HEK293 (cell line): ENCODE measurements at regions not wholly inside any gene's neighbourhood (a gene's known extent, or its start where the extent isn't known, plus 50 kb on each side); places are given as distances from the start of the nearest gene placed in this dataset.
"Not testable (repeated sequence)": the region's sequence is repeated elsewhere in the genome, so short reads cannot be mapped to it uniquely, and the experiment has no call there.

Experiments
- CTCF ChIA-PET: fragments of 350-600 bp; formaldehyde crosslinking; extraction: SDS; loops from one replicate; lab custom pipeline; 2021; ENCODE audit warnings: antibody characterized with exemption; lab: Yijun Ruan, JAX
- POLR2A ChIA-PET: fragments of 300-600 bp; formaldehyde crosslinking; extraction: SDS; loops from one replicate; lab custom pipeline; 2020; ENCODE audit warnings: antibody characterized with exemption, inconsistent platforms; lab: Yijun Ruan, JAX
- H3K27ac ChIP-seq: fragments of 200-500 bp; sonication (Bioruptor generic); 2 replicates; pipeline ENCODE4 v1.5.1; 2014; ENCODE audit warnings: low read depth, low read length, control low read depth, inconsistent platforms; ENCODE audit errors: extremely low read depth
- H3K36me3 ChIP-seq, 2 experiments: fragments of 200-500 bp in 1 of 2; sonication (Bioruptor generic) in 1 of 2; 1 replicate in 1 of 2; 2 replicates in 1 of 2; pipeline ENCODE4 v1.5.1; 2014 to 2017; ENCODE audit warnings: inconsistent platforms in 2 of 2, low read length in 2 of 2; ENCODE audit not compliant: control insufficient read depth in 2 of 2, insufficient read depth in 1 of 2
- H3K4me1 ChIP-seq: fragments of 200-500 bp; sonication (Bioruptor generic); 2 replicates; pipeline ENCODE4 v1.5.1; 2014; ENCODE audit warnings: mild to moderate bottlenecking, low read length, inconsistent platforms; ENCODE audit not compliant: control insufficient read depth, insufficient read depth
- H3K4me3 ChIP-seq: 2 replicates; pipeline ENCODE4 v1.5.1; 2011; ENCODE audit warnings: low read depth, mild to moderate bottlenecking, control low read depth, low read length, moderate library complexity
- H3K9me3 ChIP-seq: fragments of 200-500 bp; sonication (Bioruptor generic); 2 replicates; pipeline ENCODE4 v1.5.1; 2014; ENCODE audit warnings: low read depth, low read length, inconsistent platforms; ENCODE audit not compliant: control insufficient read depth, insufficient read depth
- HOXD13 ChIP-seq: sonication (generic); formaldehyde crosslinking; IDR thresholded peaks from 2 replicates; pipeline ENCODE4 v1.8.0; 2022; ENCODE audit warnings: missing genetic modification reagents, borderline replicate concordance
- KLF1 ChIP-seq: fragments of 450-650 bp; formaldehyde crosslinking; IDR thresholded peaks from 2 replicates; pipeline ENCODE4 v1.5.1; 2016; ENCODE audit warnings: missing biosample characterization, missing genetic modification characterization
- MZF1 ChIP-seq: fragments of 450-650 bp; formaldehyde crosslinking; IDR thresholded peaks from 2 replicates; pipeline ENCODE4 v1.5.1; 2017; ENCODE audit warnings: missing biosample characterization, missing genetic modification characterization, borderline replicate concordance
- SP7 ChIP-seq: fragments of 450-650 bp; formaldehyde crosslinking; IDR thresholded peaks from 2 replicates; pipeline ENCODE4 v1.5.1; 2016; ENCODE audit warnings: missing biosample characterization, missing genetic modification characterization
- ZBTB7A ChIP-seq: fragments of 450-650 bp; formaldehyde crosslinking; IDR thresholded peaks from 2 replicates; pipeline ENCODE4 v1.5.1; 2016; ENCODE audit warnings: low read depth, missing biosample characterization, missing genetic modification characterization
- ZFHX2 ChIP-seq: fragments of 450-650 bp; formaldehyde crosslinking; conservative IDR thresholded peaks from 2 replicates; pipeline ENCODE4 v1.5.1; 2016; ENCODE audit warnings: missing biosample characterization, missing genetic modification characterization
- ZFP37 ChIP-seq: fragments of 450-650 bp; formaldehyde crosslinking; IDR thresholded peaks from 2 replicates; pipeline ENCODE4 v1.5.1; 2016; ENCODE audit warnings: missing biosample characterization, missing genetic modification characterization
- ZNF133 ChIP-seq: fragments of 450-650 bp; formaldehyde crosslinking; IDR thresholded peaks from 2 replicates; pipeline ENCODE4 v1.5.1; 2016; ENCODE audit warnings: missing biosample characterization, missing genetic modification characterization
- ZNF169 ChIP-seq: fragments of 450-650 bp; formaldehyde crosslinking; IDR thresholded peaks from 2 replicates; pipeline ENCODE4 v1.5.1; 2016; ENCODE audit warnings: missing biosample characterization, missing genetic modification characterization
- ZNF214 ChIP-seq: fragments of 450-650 bp; formaldehyde crosslinking; IDR thresholded peaks from 2 replicates; pipeline ENCODE4 v1.5.1; 2017; ENCODE audit warnings: missing biosample characterization, mild to moderate bottlenecking, missing genetic modification characterization, borderline replicate concordance
- ZNF239 ChIP-seq: fragments of 450-650 bp; formaldehyde crosslinking; IDR thresholded peaks from 2 replicates; pipeline ENCODE4 v1.5.1; 2016; ENCODE audit warnings: missing biosample characterization, missing genetic modification characterization
- ZNF37A ChIP-seq: fragments of 450-650 bp; IDR thresholded peaks from 2 replicates; pipeline ENCODE4 v1.5.1; 2018; ENCODE audit warnings: missing biosample characterization, missing genetic modification characterization
- ZNF548 ChIP-seq: fragments of 450-650 bp; formaldehyde crosslinking; IDR thresholded peaks from 2 replicates; pipeline ENCODE4 v1.5.1; 2016; ENCODE audit warnings: missing biosample characterization, missing genetic modification characterization
- ZNF560 ChIP-seq: fragments of 450-650 bp; formaldehyde crosslinking; IDR thresholded peaks from 2 replicates; pipeline ENCODE4 v1.5.1; 2017; ENCODE audit warnings: missing biosample characterization, missing genetic modification characterization, borderline replicate concordance
- ZNF621 ChIP-seq: fragments of 450-650 bp; formaldehyde crosslinking; IDR thresholded peaks from 2 replicates; pipeline ENCODE4 v1.5.1; 2017; ENCODE audit warnings: missing biosample characterization, missing genetic modification characterization
- ZNF654 ChIP-seq: fragments of 450-650 bp; formaldehyde crosslinking; IDR thresholded peaks from 2 replicates; pipeline ENCODE4 v1.5.1; 2016; ENCODE audit warnings: low read depth, missing biosample characterization, missing genetic modification characterization
- ZNF677 ChIP-seq: fragments of 450-650 bp; IDR thresholded peaks from 2 replicates; pipeline ENCODE4 v1.5.0; 2018; ENCODE audit warnings: missing biosample characterization, mild to moderate bottlenecking, missing genetic modification characterization, moderate library complexity
- ZNF707 ChIP-seq: fragments of 450-650 bp; formaldehyde crosslinking; IDR thresholded peaks from 2 replicates; pipeline ENCODE4 v1.5.1; 2016; ENCODE audit warnings: missing biosample characterization, missing genetic modification characterization
- ZNF830 ChIP-seq: fragments of 450-650 bp; IDR thresholded peaks from 2 replicates; pipeline ENCODE4 v1.5.0; 2018; ENCODE audit warnings: missing biosample characterization, missing genetic modification characterization, low read depth, mild to moderate bottlenecking, moderate library complexity
- ZXDB ChIP-seq: fragments of 450-650 bp; formaldehyde crosslinking; IDR thresholded peaks from 2 replicates; pipeline ENCODE4 v1.5.1; 2016; ENCODE audit warnings: missing biosample characterization, missing genetic modification characterization
- TF ChIP-seq, protein P1 (sequence below): fragments of 450-650 bp; formaldehyde crosslinking; IDR thresholded peaks from 2 replicates; pipeline ENCODE4; 2016; ENCODE audit warnings: missing biosample characterization, missing genetic modification characterization
- TF ChIP-seq, protein P2 (sequence below): fragments of 450-650 bp; formaldehyde crosslinking; IDR thresholded peaks from 2 replicates; pipeline ENCODE4 v1.5.1; 2016; ENCODE audit warnings: missing biosample characterization, missing genetic modification characterization
- TF ChIP-seq, protein P3 (sequence below): fragments of 450-650 bp; formaldehyde crosslinking; IDR thresholded peaks from 2 replicates; pipeline ENCODE4 v1.5.1; 2016; ENCODE audit warnings: missing biosample characterization, missing genetic modification characterization
- TF ChIP-seq, protein P4 (sequence below): fragments of 450-650 bp; formaldehyde crosslinking; IDR thresholded peaks from 2 replicates; pipeline ENCODE4 v1.5.1; 2016; ENCODE audit warnings: missing biosample characterization, missing genetic modification characterization

DNA sequence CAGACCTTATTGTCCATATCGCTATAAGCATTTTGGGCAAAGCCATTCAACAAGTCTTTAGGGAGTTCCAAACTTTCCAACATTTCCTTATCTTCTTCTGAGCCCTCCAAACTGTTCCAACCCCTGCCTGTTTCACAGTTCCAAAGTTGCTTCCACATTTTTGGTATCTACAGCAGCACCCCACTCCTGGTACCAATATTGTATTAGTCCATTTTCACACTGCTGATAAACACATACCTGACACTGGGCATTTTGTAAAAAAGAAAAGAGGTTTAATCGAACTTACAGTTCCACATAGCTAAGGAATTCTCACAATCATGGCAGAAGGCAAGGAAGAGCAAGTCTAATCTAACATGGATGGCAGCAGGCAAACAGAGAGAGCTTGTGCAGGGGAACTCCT is 834.1 kb upstream of the GBE1 start:
- no peak for TF ChIP-seq ZNF560 (tag by site-specific recombination)
- no peak for TF ChIP-seq ZNF133 (tag by site-specific recombination)
- no peak for TF ChIP-seq ZNF214 (tag by site-specific recombination)
- TF ChIP-seq ZNF830, result no peak
- peak; percentile 51; the same call in 1 of the 2 replicates for TF ChIP-seq ZNF707 (tag by site-specific recombination)
- no peak for TF ChIP-seq ZNF169
- no peak overlapping the region for H3K4me3 ChIP-seq
- CTCF ChIA-PET, result no interaction called here
- H3K27ac ChIP-seq, result no peak overlapping the region
- H3K36me3 ChIP-seq, result no peaks in the 10 kb centered on the region
- H3K4me1 ChIP-seq, result no peaks in the 10 kb centered on the region
- H3K9me3 ChIP-seq, result no peaks in the 10 kb centered on the region
- POLR2A ChIA-PET, result no interaction called here

DNA sequence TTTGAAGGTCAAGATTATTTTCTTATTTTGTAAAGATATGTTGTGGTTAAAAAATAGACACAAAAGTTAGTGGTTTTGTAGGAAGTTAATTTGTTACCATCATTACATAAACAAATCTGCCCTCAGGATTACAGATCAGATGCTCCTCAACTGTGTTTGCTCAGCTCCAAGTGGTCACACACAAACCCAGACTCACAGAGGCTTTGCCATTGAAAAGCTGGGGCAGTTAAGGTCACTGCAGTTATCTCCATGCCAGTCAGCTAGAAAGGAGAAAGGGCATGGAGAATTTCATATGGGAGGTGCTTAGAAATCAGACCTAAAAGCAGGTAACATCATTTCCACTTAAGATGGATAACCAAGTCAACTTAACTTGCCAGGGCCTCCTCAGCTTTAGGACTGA is 825.7 kb upstream of the GBE1 start:
- CTCF ChIA-PET, result no interaction called here

DNA sequence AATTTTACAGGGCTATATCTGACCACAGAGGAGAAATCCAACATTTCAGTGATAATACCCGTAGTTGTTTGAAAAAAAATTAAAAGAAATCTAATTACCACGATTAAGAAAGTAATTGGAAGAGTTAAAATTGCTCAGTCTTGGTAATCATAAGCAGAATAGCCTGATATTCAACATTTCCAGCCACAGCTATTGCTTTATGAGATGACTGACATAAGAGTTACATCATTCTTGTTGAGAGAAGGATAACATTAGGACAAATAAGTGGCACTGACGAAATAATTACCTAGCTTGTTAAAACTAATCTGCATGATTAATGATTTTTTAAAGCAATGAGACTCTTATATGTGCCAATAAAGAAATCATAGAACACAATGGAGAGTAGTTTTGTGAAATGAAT is 825.0 kb upstream of the GBE1 start:
- TF ChIP-seq, protein P1, sequence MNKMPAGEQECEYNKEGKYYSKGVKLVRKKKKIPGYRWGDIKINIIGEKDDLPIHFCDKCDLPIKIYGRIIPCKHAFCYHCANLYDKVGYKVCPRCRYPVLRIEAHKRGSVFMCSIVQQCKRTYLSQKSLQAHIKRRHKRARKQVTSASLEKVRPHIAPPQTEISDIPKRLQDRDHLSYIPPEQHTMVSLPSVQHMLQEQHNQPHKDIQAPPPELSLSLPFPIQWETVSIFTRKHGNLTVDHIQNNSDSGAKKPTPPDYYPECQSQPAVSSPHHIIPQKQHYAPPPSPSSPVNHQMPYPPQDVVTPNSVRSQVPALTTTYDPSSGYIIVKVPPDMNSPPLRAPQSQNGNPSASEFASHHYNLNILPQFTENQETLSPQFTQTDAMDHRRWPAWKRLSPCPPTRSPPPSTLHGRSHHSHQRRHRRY (tag by site-specific recombination), result no peak
- TF ChIP-seq ZNF654 (no peak), ZNF37A (tag by site-specific recombination) (no peak), ZNF830 (no peak), ZNF677 (tag by site-specific recombination) (no peak), SP7 (tag by site-specific recombination) (no peak)
- CTCF ChIA-PET, result no interaction called here
- POLR2A ChIA-PET, result no interaction called here
- Histone ChIP-seq H3K36me3 (no peaks in the 10 kb centered on the region), H3K4me1 (no peaks in the 10 kb centered on the region), H3K9me3 (no peaks in the 10 kb centered on the region), H3K4me3 (no peak overlapping the region), H3K27ac (no peak overlapping the region)

More for the DNA sequence above, 825.7 kb upstream of the GBE1 start:
- Histone ChIP-seq H3K9me3 (no peaks in the 10 kb centered on the region), H3K27ac (no peak overlapping the region), H3K36me3 (no peaks in the 10 kb centered on the region), H3K4me1 (no peaks in the 10 kb centered on the region), H3K4me3 (no peak overlapping the region)
- TF ChIP-seq ZNF621 (tag by site-specific recombination), result no peak
- no peak for TF ChIP-seq ZNF830
- TF ChIP-seq, protein P2, sequence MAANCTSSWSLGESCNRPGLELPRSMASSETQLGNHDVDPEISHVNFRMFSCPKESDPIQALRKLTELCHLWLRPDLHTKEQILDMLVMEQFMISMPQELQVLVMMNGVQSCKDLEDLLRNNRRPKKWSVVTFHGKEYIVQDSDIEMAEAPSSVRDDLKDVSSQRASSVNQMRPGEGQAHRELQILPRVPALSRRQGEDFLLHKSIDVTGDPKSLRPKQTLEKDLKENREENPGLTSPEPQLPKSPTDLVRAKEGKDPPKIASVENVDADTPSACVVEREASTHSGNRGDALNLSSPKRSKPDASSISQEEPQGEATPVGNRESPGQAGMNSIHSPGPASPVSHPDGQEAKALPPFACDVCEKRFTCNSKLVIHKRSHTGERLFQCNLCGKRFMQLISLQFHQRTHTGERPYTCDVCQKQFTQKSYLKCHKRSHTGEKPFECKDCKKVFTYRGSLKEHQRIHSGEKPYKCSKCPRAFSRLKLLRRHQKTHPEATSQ (tag by site-specific recombination), result no peak
- TF ChIP-seq ZNF239 (tag by site-specific recombination), result no peak
- TF ChIP-seq ZNF677 (tag by site-specific recombination), result no peak
- no peak for TF ChIP-seq HOXD13
- no peak for TF ChIP-seq ZNF548 (tag by site-specific recombination)
- TF ChIP-seq ZXDB (tag by site-specific recombination), result no peak
- TF ChIP-seq MZF1 (tag by site-specific recombination), result no peak
- no peak for TF ChIP-seq KLF1
- TF ChIP-seq ZBTB7A (tag by site-specific recombination), result no peak
- TF ChIP-seq, protein P3, sequence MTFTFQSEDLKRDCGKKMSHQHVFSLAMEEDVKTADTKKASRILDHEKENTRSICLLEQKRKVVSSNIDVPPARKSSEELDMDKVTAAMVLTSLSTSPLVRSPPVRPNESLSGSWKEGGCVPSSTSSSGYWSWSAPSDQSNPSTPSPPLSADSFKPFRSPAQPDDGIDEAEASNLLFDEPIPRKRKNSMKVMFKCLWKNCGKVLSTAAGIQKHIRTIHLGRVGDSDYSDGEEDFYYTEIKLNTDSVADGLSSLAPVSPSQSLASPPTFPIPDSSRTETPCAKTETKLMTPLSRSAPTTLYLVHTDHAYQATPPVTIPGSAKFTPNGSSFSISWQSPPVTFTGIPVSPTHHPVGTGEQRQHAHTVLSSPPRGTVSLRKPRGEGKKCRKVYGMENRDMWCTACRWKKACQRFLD (tag by site-specific recombination), result no peak
- TF ChIP-seq ZNF37A (tag by site-specific recombination), result no peak
- TF ChIP-seq, protein P4, sequence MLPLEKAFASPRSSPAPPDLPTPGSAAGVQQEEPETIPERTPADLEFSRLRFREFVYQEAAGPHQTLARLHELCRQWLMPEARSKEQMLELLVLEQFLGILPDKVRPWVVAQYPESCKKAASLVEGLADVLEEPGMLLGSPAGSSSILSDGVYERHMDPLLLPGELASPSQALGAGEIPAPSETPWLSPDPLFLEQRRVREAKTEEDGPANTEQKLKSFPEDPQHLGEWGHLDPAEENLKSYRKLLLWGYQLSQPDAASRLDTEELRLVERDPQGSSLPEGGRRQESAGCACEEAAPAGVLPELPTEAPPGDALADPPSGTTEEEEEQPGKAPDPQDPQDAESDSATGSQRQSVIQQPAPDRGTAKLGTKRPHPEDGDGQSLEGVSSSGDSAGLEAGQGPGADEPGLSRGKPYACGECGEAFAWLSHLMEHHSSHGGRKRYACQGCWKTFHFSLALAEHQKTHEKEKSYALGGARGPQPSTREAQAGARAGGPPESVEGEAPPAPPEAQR, result no peak
- no peak for TF ChIP-seq ZFP37 (tag by site-specific recombination)
- no peak for TF ChIP-seq ZFHX2 (tag by site-specific recombination)
- TF ChIP-seq ZNF169, result no peak
- POLR2A ChIA-PET, result no interaction called here

DNA sequence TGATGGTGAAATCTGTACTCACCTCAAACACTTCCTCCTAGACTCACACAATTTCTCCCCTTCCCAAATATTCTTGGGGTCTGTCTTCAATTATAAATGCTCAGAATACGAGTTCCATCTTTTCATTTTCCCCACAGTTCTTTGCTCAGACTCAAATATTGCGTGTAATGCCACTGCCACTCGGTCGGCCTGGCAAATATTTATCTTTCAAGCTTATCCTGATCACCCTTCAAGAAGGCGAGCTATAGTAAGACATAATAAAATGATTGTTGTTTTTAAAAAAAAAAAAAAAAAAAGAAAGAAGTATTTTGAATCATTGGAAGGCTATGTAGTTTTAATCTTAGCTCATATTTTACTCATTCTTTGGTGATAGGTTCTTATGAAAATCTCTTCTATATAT is 824.6 kb upstream of the GBE1 start:
- POLR2A ChIA-PET, H3K9me3 ChIP-seq, H3K4me3 ChIP-seq, H3K36me3 ChIP-seq, CTCF ChIA-PET, H3K4me1 ChIP-seq, H3K27ac ChIP-seq: not testable (repeated sequence)

DNA sequence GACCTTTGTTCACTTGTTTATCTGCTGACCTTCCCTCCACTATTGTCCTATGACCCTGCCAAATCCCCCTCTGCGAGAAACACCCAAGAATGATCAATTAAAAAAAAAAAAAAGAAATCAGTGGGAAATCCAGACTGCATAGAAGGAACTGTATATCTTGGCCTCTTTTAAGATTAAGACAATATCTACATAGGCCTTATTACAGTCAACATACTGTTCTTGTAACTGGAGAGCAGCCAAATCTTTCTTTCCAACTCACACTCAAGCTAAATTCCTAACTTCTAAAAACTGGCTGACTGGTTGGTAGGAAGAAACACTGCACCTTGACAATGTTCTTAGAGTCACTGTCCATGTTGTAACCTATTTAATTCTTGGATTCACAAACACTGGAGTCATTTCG is 824.1 kb upstream of the GBE1 start:
- H3K9me3 ChIP-seq, H3K27ac ChIP-seq, H3K36me3 ChIP-seq, POLR2A ChIA-PET, H3K4me3 ChIP-seq, CTCF ChIA-PET, H3K4me1 ChIP-seq: not testable (repeated sequence)
